OCI-LY1 (cell line): ENCODE measurements at regions not wholly inside any gene's neighbourhood (a gene's known extent, or its start where the extent isn't known, plus 50 kb on each side); places are given as distances from the start of the nearest gene placed in this dataset.

ENCODE experiments used
- CTCF ChIP-seq: fragments of 200-600 bp; sonication (generic), shearing (Covaris generic); IDR thresholded peaks from 2 replicates; pipeline ENCODE4 v1.5.1; 2017; ENCODE audit warnings: mild to moderate bottlenecking, antibody characterized with exemption, low read length, moderate library complexity, mixed read lengths
- EZH2 ChIP-seq: fragments of 200-600 bp; sonication (generic), shearing (Covaris generic); IDR thresholded peaks from 2 replicates; pipeline ENCODE4 v1.8.0; 2017; ENCODE audit warnings: borderline replicate concordance, mixed run types, mild to moderate bottlenecking, antibody characterized with exemption, low read length, moderate library complexity, mixed read lengths

- TF ChIP-seq CTCF (no peak), EZH2 (no peak)
These were observed 733.7 kb upstream of the FRG1 start for GRCh38 chr4:189206953-189207352.
